NB4 (cell line): ENCODE measurements at regions not wholly inside any gene's neighbourhood (a gene's known extent, or its start where the extent isn't known, plus 50 kb on each side); places are given as distances from the start of the nearest gene placed in this dataset.

Source experiments
- DNase-seq: peaks from one replicate; pipeline ENCODE4 v3.0.0; 2010; ENCODE audit warnings: low read depth
- H3K4me3 ChIP-seq: one replicate; pipeline ENCODE4 v1.5.1; 2011; ENCODE audit warnings: mild to moderate bottlenecking, low read depth, low read length, moderate library complexity
- CTCF ChIP-seq: IDR thresholded peaks from one replicate; pipeline ENCODE4 v1.5.1; 2012; ENCODE audit warnings: low read depth, low read length
- MYC ChIP-seq: IDR thresholded peaks from 2 replicates; pipeline ENCODE4 v1.6.1; 2011; ENCODE audit warnings: low read depth, low read length
- POLR2A ChIP-seq: IDR thresholded peaks from 2 replicates; pipeline ENCODE4 v1.6.1; 2011; ENCODE audit warnings: mild to moderate bottlenecking; ENCODE audit not compliant: insufficient read length; ENCODE audit errors: extremely low read depth
- TF ChIP-seq, protein P1 (sequence below): IDR thresholded peaks from 2 replicates; pipeline ENCODE4 v1.6.1; 2011; ENCODE audit warnings: low read depth, low read length

- DNase-seq = no peak
- TF ChIP-seq CTCF (no peak), MYC (no peak), POLR2A (no peak)
- TF ChIP-seq, protein P1, sequence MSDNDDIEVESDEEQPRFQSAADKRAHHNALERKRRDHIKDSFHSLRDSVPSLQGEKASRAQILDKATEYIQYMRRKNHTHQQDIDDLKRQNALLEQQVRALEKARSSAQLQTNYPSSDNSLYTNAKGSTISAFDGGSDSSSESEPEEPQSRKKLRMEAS = no peak
- no peak overlapping the region for H3K4me3 ChIP-seq
These were observed 51.4 kb upstream of the SOX2 start for GRCh38 chr3:181660337-181660736.

DNA sequence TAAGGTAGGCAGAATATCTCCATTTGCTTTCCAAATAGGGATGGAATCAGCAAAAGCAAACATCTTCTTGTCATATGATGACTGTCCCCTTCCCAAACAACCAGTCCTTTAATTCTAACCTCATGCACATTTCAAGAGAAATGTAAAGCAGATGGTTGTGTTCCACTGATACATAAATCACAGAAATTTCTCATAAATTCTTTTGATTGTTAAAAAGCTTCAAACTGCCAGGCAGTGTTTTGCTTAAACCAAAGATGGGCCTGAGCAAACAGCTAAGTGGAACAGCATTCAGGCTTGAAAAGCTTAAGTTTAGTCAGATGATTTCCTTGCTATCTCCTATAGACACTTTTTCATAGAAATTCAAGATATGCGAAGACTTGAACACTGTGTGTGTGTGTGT, 74.3 kb upstream of the SOX2 start:
- H3K4me3 ChIP-seq = no peak overlapping the region
- no peak for DNase-seq
- TF ChIP-seq POLR2A (no peak), CTCF (no peak), MYC (no peak)
- TF ChIP-seq, protein P1 = no peak

- H3K4me3 ChIP-seq = no peak overlapping the region
- DNase-seq = no peak
These were observed 74.7 kb upstream of the SOX2 start for GRCh38 chr3:181637056-181637455.

DNA sequence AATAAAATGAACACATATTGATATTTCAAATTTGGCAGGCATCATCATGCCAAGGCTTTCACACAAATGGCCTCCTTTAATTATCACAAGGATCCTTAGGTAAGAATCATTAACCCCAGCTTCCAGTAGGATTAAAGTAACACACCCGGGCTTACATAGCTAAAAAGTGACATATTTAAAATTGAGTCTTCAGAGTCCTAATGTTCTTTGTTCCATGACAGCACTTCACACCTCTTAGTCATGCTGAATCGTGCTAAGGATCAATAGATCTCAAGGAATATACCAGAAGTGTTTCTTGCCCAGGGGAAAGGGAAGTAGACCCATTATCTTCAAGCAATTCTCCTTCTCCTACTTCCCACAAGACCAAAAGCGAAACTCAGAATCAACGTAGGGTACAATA, 76.6 kb upstream of the SOX2 start:
- TF ChIP-seq CTCF (no peak), POLR2A (no peak), MYC (no peak)
- TF ChIP-seq, protein P1 = no peak
- no peak overlapping the region for H3K4me3 ChIP-seq
- no peak for DNase-seq

More at GRCh38 chr3:181637056-181637455, 74.7 kb upstream of the SOX2 start:
- TF ChIP-seq CTCF (no peak), MYC (no peak), POLR2A (no peak)
- TF ChIP-seq, protein P1 = no peak

DNA sequence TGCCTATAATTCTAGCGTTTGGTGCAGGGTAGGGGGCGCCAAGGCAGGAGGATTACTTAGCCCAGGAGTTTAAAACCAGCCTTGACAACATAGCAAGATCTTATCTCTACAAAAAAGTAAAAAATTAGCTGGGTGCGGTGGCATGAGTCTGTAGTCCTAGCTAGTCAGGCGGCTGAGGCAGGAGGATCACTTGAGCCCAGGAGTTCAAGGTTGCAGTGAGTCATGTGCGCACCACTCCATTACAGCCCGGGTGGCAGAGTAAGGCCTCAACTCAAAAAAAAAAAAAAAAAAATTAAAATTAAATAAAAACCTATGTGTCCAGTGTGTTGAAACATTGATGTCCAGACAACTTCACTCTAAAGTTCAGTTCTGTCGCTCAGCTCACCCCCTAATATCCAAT, 78.2 kb upstream of the SOX2 start:
- H3K4me3 ChIP-seq = no peak overlapping the region
- no peak for DNase-seq
- TF ChIP-seq CTCF (no peak), POLR2A (no peak), MYC (no peak)
- TF ChIP-seq, protein P1 = no peak

GRCh38 chr3:181631901-181632300, 79.8 kb upstream of the SOX2 start:
- DNase-seq = no peak
- no peak overlapping the region for H3K4me3 ChIP-seq
- no peak for TF ChIP-seq CTCF
- TF ChIP-seq, protein P1 = no peak
- no peak for TF ChIP-seq POLR2A
- no peak for TF ChIP-seq MYC
